Heart left ventricle (tissue), 16 donors: ENCODE measurements at regions not wholly inside any gene's neighbourhood (a gene's known extent, or its start where the extent isn't known, plus 50 kb on each side); places are given as distances from the start of the nearest gene placed in this dataset.

Experiments
- ATAC-seq, 4 donors: fragments of 200-7000 bp; cut with Tn5 transposase; one replicate each; pipeline ENCODE4 v1.9.1; 2020 to 2022; ENCODE audit warnings: moderate library complexity in 4 of 4, mild to moderate bottlenecking in 3 of 4, moderate number of reproducible peaks in 1 of 4
- DNase-seq, 5 donors: peaks; one replicate each; pipeline ENCODE4 v3.0.0-alpha.2; 2020
- H3K27ac ChIP-seq, 12 donors: fragments of 200-600 bp; sonication (generic) in 4 of 12; one replicate each; pipeline versions ENCODE4 v1.5.0 to v1.8.0; 2016 to 2022; ENCODE audit warnings: mild to moderate bottlenecking in 2 of 12
- H3K27me3 ChIP-seq, 9 donors: fragments of 200-600 bp; sonication (generic) in 2 of 9; one replicate each; pipeline versions ENCODE4 v1.5.1 to v1.8.0; 2016 to 2022; ENCODE audit warnings: mild to moderate bottlenecking in 3 of 9
- H3K36me3 ChIP-seq, 9 donors: fragments of 200-600 bp; sonication (generic) in 2 of 9; one replicate each; pipeline versions ENCODE4 v1.5.0 to v1.8.0; 2018 to 2022; ENCODE audit warnings: mild to moderate bottlenecking in 2 of 9
- H3K4me1 ChIP-seq, 12 donors: fragments of 200-600 bp; sonication (generic) in 4 of 12; one replicate each; pipeline versions ENCODE4 v1.5.0 to v1.8.0; 2016 to 2022; ENCODE audit warnings: mild to moderate bottlenecking in 3 of 12
- H3K4me3 ChIP-seq, 12 donors: fragments of 200-600 bp; sonication (generic) in 4 of 12; one replicate each; pipeline versions ENCODE4 v1.5.0 to v1.8.0; 2017 to 2022; ENCODE audit warnings: mild to moderate bottlenecking in 9 of 12, moderate library complexity in 4 of 12
- H3K9me3 ChIP-seq, 12 donors: fragments of 200-600 bp; sonication (generic) in 4 of 12; one replicate each; pipeline versions ENCODE4 v1.5.0 to v1.8.0; 2016 to 2022; ENCODE audit warnings: mild to moderate bottlenecking in 1 of 12
- CTCF ChIP-seq, 12 donors: fragments of 200-600 bp; sonication (generic) in 4 of 12; IDR thresholded peaks; one replicate each; pipeline versions ENCODE4 v1.5.0 to v1.8.0; 2018 to 2022; ENCODE audit warnings: antibody characterized with exemption in 12 of 12, mild to moderate bottlenecking in 5 of 12
- POLR2A ChIP-seq, 2 donors: fragments of 450-650 bp; IDR thresholded peaks; one replicate each; pipeline ENCODE4 v1.6.1; 2017; ENCODE audit warnings: antibody characterized with exemption in 2 of 2, mild to moderate bottlenecking in 2 of 2, moderate library complexity in 2 of 2
- WGBS, 4 donors: extraction: QIAGEN DNeasy Blood & Tissue Kit in 2 of 4; methylation state at CpG; one replicate each; pipeline versions ENCODE4 v1.1.5 to v1.1.7; 2013 to 2018; 5-methylcytosine and 5-hydroxymethylcytosine counted together
- intact Hi-C, 10 donors: fragments of 100-400 bp; cut with DNase I; formaldehyde crosslinking; loops; one replicate each; pipeline versions ENCODE4 v1.11.1 to v1.14.2; 2022
- donor health status: ischemic (EF 13 %, LVEDD 7.1; RV severe dilation, severe dysfunction).
- donor health status: healthy with polysubstance abuse.
- donor health status: DM: no; HTN: yes; CAD: no.
- donor health status: DM: no; HTN: no; CAD: no.
- donor health status: ischemic (EF 25% LVEDD 6.9; RV normal size, moderate dysfunction).
- donor health status: ischemic (EF 25% LVEDD 5.7; RV mildly dilated, moderate dysfunction).
- donor health status: healthy.
- donor health status: DM: yes; HTN: yes; CAD: no.
- donor health status: ischemic (EF 35%, LVEDD 5.7; RV mildly dilated, moderate dysfunction).
- donor health status: nonischemic (EF 11% LVEDD 7.7; RV severe dilation, severe dysfunction).
- donor health status: DM: yes; HTN: yes; CAD: no.
- donor health status: PGD.
- donor health status: ischemic (EF 29% LVEDD 5.4; RV normal size, mild dysfunction).
- donor health status: nonischemic (EF 23%, LVEDD 6.1; RV moderate dilation, normal function).

DNA sequence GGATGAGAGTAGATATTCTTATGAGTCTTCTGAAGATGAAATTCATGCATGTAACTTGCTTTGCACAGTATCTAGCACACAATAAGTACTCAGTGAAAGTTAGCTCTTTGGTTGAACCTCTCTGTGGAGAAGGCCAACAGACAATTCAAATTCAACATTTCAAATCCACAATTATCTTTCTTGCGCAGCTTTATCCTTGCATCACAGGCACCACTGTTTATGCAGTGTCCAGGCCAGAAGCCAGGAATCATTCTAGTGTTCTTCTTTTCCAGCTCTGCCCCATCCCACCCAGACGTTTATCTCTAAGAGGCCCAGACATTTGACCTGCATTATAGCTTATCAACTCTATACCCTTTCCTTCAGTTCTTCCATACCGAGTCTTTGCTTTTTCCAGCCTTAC is 254.7 kb upstream of the OBI1 start:
- H3K27ac ChIP-seq: no peak overlapping the region
- no peaks in the 10 kb centered on the region for H3K27me3 ChIP-seq
- DNase-seq (no peak), ATAC-seq (no peak)
- H3K36me3 ChIP-seq: no peaks in the 10 kb centered on the region
- H3K9me3 ChIP-seq: peaks cover 0 to 6% (median 0%) of the 10 kb centered on the region in 12 donors
- intact Hi-C loops: no loop called here
- WGBS, 4 donors: 36 to 50% (median 47%) methylated on average over 3 of the region's 3 CpGs
- no peaks in the 10 kb centered on the region for H3K4me1 ChIP-seq
- TF ChIP-seq CTCF (IDR thresholded peaks at IDR 0.05) (no peak), POLR2A (IDR thresholded peaks at IDR 0.05) (no peak)
- H3K4me3 ChIP-seq: no peak overlapping the region

- TF ChIP-seq CTCF (IDR thresholded peaks at IDR 0.05): no peak
- H3K27me3 ChIP-seq: no peaks in the 10 kb centered on the region
- intact Hi-C loops: no loop called here
- no peaks in the 10 kb centered on the region for H3K36me3 ChIP-seq
- ATAC-seq: no peak
- H3K9me3 ChIP-seq: peaks cover 0 to 6% (median 0%) of the 10 kb centered on the region in 12 donors
- WGBS, 4 donors: 71 to 84% (median 74%) methylated on average over 7 of the region's 7 CpGs
- H3K4me3 ChIP-seq: no peak overlapping the region
- H3K4me1 ChIP-seq: no peaks in the 10 kb centered on the region
- H3K27ac ChIP-seq: no peak overlapping the region
- DNase-seq: no peak
Measured at GRCh38 chr13:78910147-78910546, 251.2 kb upstream of the OBI1 start.

DNA sequence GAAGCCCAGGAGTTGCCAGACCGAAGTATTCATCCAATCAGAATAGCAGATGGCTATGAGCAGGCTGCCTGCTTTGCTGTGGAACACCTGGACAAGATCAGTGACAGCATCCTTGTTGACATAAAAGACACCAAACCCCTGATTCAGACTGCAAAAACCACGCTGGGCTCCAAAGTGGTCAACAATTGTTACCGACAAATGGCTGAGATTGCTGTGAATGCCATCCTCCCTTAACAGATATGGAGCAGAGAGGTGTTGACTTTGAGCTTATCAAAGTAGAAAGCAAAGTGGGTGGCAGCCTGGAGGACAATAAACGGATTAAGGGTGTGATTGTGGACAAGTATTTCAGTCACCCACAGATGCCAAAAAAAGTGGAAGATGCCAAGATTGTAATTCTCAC is 250.3 kb upstream of the OBI1 start:
- WGBS, 4 donors: 13 to 18% (median 17%) methylated on average over 4 of the region's 4 CpGs
- no peak overlapping the region for H3K4me3 ChIP-seq
- no peak for TF ChIP-seq POLR2A (IDR thresholded peaks at IDR 0.05)
- TF ChIP-seq CTCF (IDR thresholded peaks at IDR 0.05): no peak
- intact Hi-C loops: no loop called here
- ATAC-seq: no peak
- no peaks in the 10 kb centered on the region for H3K4me1 ChIP-seq
- no peaks in the 10 kb centered on the region for H3K36me3 ChIP-seq
- H3K27me3 ChIP-seq: no peaks in the 10 kb centered on the region
- no peak for DNase-seq
- no peak overlapping the region for H3K27ac ChIP-seq
- peaks cover 0 to 6% (median 0%) of the 10 kb centered on the region in 12 donors for H3K9me3 ChIP-seq

GRCh38 chr13:78907006-78907405 is 248.1 kb upstream of the OBI1 start:
- H3K4me1 ChIP-seq: no peaks in the 10 kb centered on the region
- H3K27ac ChIP-seq: no peak overlapping the region
- 48 to 55% (median 50%) methylated on average over 5 of the region's 5 CpGs for WGBS, 4 donors
- no peak overlapping the region for H3K4me3 ChIP-seq
- TF ChIP-seq CTCF (IDR thresholded peaks at IDR 0.05) (no peak), POLR2A (IDR thresholded peaks at IDR 0.05) (no peak)
- intact Hi-C loops: no loop called here
- ATAC-seq (no peak), DNase-seq (no peak)
- H3K27me3 ChIP-seq: no peaks in the 10 kb centered on the region
- H3K36me3 ChIP-seq: no peaks in the 10 kb centered on the region
- H3K9me3 ChIP-seq: peaks cover 0 to under 1% (median 0%) of the 10 kb centered on the region in 12 donors
